Mucosa of descending colon (tissue), 3 donors: ENCODE measurements at regions not wholly inside any gene's neighbourhood (a gene's known extent, or its start where the extent isn't known, plus 50 kb on each side); places are given as distances from the start of the nearest gene placed in this dataset.

ENCODE experiments used
- ATAC-seq: fragments of 200-7000 bp; cut with Tn5 transposase; one replicate; pipeline ENCODE4 v1.9.1; 2020; ENCODE audit warnings: mild to moderate bottlenecking, moderate library complexity
- DNase-seq, 3 donors: peaks; one replicate each; pipeline ENCODE4 v3.0.0-alpha.2; 2020
- H3K36me3 ChIP-seq: fragments of 200-600 bp; one replicate; pipeline ENCODE4 v1.8.0; 2021; ENCODE audit warnings: low read depth, mild to moderate bottlenecking
- H3K4me1 ChIP-seq: fragments of 200-600 bp; one replicate; pipeline ENCODE4 v1.8.0; 2021; ENCODE audit warnings: low read depth, mild to moderate bottlenecking
- H3K4me3 ChIP-seq: fragments of 200-600 bp; one replicate; pipeline ENCODE4 v1.8.0; 2021; ENCODE audit warnings: mild to moderate bottlenecking
- H3K9me3 ChIP-seq: fragments of 200-600 bp; one replicate; pipeline ENCODE4 v1.8.0; 2021; ENCODE audit warnings: mild to moderate bottlenecking
- CTCF ChIP-seq: fragments of 200-600 bp; IDR thresholded peaks from one replicate; pipeline ENCODE4 v1.8.0; 2022; ENCODE audit warnings: antibody characterized with exemption, mild to moderate bottlenecking
- intact Hi-C, 2 donors: fragments of 100-400 bp; cut with DNase I in 1 of 2; cut with micrococcal nuclease in 1 of 2; formaldehyde crosslinking; loops; one replicate each; pipeline versions ENCODE4 v1.11.0 to v1.11.1; 2022; cut with DNase I, micrococcal nuclease
- donor health status: DM: no; HTN: no; CAD: no; lungs with moderate emphysema.
- donor health status: DM: no; HTN: no; CAD: no.
- donor health status: DM: no; HTN: yes; CAD: no.

- H3K36me3 ChIP-seq, result no peaks in the 10 kb centered on the region
- peak in 1 of 3 donors; percentile 31 for DNase-seq
- TF ChIP-seq CTCF, result no peak
- ATAC-seq, result peak; percentile 36
- H3K4me3 ChIP-seq, result no peak overlapping the region
- H3K9me3 ChIP-seq, result no peaks in the 10 kb centered on the region
- no peaks in the 10 kb centered on the region for H3K4me1 ChIP-seq
- intact Hi-C loops, result no loop called here
These were observed 149.6 kb downstream of the LMO4 start for GRCh38 chr1:87478231-87478630.

GRCh38 chr1:87495147-87495546 lies 166.5 kb downstream of the LMO4 start:
- ATAC-seq (no peak), DNase-seq (no peak)
- H3K4me3 ChIP-seq, result no peak overlapping the region
- intact Hi-C loops, result no loop called here
- H3K36me3 ChIP-seq, result no peaks in the 10 kb centered on the region
- TF ChIP-seq CTCF, result no peak
- no peaks in the 10 kb centered on the region for H3K4me1 ChIP-seq
- no peaks in the 10 kb centered on the region for H3K9me3 ChIP-seq

- intact Hi-C loops, result no loop called here
These were observed 167.2 kb downstream of the LMO4 start for GRCh38 chr1:87495870-87496269.

GRCh38 chr1:87497380-87498203 lies 168.9 kb downstream of the LMO4 start:
- ATAC-seq, result no peak
- Histone ChIP-seq H3K4me3 (no peak overlapping the region), H3K36me3 (no peaks in the 10 kb centered on the region), H3K4me1 (no peaks in the 10 kb centered on the region), H3K9me3 (no peaks in the 10 kb centered on the region)
- TF ChIP-seq CTCF, result no peak
- intact Hi-C loops, result no loop called here
- no peak for DNase-seq

More at GRCh38 chr1:87495870-87496269, 167.2 kb downstream of the LMO4 start:
- no peaks in the 10 kb centered on the region for H3K36me3 ChIP-seq
- ATAC-seq (no peak), DNase-seq (no peak)
- H3K4me3 ChIP-seq, result no peak overlapping the region
- no peaks in the 10 kb centered on the region for H3K9me3 ChIP-seq
- no peaks in the 10 kb centered on the region for H3K4me1 ChIP-seq
- no peak for TF ChIP-seq CTCF

GRCh38 chr1:87501738-87502137 lies 173.1 kb downstream of the LMO4 start:
- Histone ChIP-seq H3K4me1 (no peaks in the 10 kb centered on the region), H3K36me3 (no peaks in the 10 kb centered on the region), H3K9me3 (no peaks in the 10 kb centered on the region), H3K4me3 (no peak overlapping the region)
- ATAC-seq (no peak), DNase-seq (no peak)
- TF ChIP-seq CTCF, result no peak
- intact Hi-C loops, result no loop called here
